HG02623 (cell line): ENCODE measurements at regions not wholly inside any gene's neighbourhood (a gene's known extent, or its start where the extent isn't known, plus 50 kb on each side); places are given as distances from the start of the nearest gene placed in this dataset.

Source experiments
- ATAC-seq: cut with Tn5 transposase; IDR thresholded peaks from one replicate; pipeline ENCODE4 v1.9.1; 2021; ENCODE audit warnings: moderate library complexity; ENCODE audit not compliant: unreplicated experiment

GRCh38 chr14:82113007-82113406, 579.4 kb upstream of the SEL1L start:
- no peak for ATAC-seq

- ATAC-seq: no peak
Observed at GRCh38 chr14:82113710-82114109, 580.1 kb upstream of the SEL1L start.

GRCh38 chr14:82116721-82117120, 583.1 kb upstream of the SEL1L start:
- ATAC-seq: no peak

DNA sequence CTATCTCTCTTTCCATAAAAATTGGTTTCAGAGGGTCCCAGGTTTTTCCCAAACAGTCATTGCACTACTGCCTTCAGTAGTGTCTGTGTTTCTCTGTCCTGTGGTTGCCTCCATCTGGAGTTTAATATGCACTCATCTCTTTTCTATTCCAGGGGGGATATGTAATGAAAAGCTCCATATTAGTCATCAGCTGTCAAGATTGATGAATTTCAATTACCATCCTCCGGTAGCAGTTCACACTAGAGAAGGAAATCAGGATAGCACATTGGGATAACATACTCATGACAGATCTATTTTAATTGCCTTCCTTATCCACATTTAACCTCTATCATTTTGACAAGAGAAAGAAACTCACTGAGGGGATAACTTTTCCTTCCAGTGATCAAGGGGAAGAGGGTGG, 589.0 kb upstream of the SEL1L start:
- no peak for ATAC-seq

GRCh38 chr14:82124511-82124910, 590.9 kb upstream of the SEL1L start:
- no peak for ATAC-seq

DNA sequence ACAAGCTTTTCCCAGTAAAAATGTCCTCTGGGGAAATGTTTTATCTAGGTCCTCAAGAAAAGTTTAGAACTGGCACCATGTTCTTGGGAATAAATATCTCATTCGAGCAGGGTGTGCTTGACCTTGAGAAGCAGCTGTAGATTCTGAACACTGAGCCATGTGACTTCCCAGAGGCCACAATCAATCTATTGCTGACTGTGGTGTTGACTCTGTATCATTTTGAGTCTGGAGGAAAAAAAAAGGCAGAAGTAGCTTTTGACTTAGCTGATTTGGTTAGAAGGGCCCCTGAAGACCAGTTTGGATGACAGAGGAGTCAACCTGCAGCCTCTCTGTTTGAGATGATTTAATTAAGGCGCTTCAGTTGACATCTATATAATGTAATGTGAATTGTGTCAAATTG, 592.4 kb upstream of the SEL1L start:
- no peak for ATAC-seq

GRCh38 chr14:82134411-82134810, 600.8 kb upstream of the SEL1L start:
- no peak for ATAC-seq

GRCh38 chr14:82138431-82138830, 604.8 kb upstream of the SEL1L start:
- no peak for ATAC-seq

GRCh38 chr14:82146846-82147245, 613.2 kb upstream of the SEL1L start:
- no peak for ATAC-seq

- no peak for ATAC-seq
Observed at GRCh38 chr14:82153689-82154088, 620.0 kb upstream of the SEL1L start.

DNA sequence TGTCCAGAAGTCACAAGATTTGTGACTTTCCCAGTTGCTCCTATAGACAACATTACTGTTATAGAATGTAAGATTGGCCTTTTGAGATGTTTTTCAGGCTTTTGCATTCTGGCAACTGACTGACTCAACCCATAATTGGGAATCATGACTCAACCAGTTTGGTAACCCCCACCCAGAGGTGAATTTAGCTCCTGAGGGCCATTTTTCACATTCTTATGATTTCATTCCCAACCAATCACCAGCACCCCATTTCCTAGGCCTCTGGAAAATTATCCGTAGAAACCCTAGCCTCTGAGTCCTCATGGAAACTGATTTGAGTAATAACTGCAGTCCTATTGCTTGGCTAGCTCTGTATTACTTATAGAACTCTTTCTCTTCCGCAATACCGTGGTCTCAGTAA, 626.0 kb upstream of the SEL1L start:
- ATAC-seq: no peak

GRCh38 chr14:82180139-82180538, 646.5 kb upstream of the SEL1L start:
- no peak for ATAC-seq

DNA sequence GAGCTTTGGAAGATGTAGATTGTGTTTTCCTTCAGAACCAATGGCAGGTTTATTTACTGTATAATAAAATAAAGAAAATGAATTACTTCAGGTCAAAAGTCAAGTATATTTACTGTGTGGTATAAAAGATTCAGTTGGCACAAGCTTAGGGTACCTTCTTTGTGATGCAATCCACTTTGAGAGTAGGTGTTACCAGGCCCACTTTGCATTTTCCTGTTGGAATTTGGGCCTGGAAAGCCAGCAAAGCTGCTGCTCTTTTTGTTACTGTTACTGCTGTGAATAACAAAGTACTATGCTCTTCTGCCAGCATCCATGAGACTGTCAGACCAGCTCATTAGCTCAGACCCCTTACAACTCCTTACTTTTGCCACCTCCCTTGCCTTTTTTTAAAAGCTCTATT, 649.0 kb upstream of the SEL1L start:
- ATAC-seq: no peak

DNA sequence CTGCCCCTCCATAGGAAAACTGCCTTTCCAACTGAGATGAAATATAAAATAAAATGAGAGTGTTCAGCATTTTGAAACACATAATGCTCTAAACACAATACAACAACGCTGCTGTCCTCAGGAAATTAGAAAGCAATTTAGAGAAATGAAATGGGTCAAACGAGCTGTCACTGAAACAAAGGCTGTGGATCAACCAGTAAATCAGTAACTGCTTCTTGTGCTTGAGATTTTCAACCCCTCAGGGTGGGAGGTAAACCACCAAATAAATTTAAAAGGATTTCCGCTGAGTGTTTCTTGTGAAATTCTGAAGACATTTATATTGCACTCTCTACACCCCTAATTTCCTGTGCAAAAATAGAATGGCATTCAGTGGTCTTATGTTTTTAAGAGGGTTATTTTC, 657.1 kb upstream of the SEL1L start:
- ATAC-seq: no peak

- no peak for ATAC-seq
Observed at GRCh38 chr14:82192387-82192786, 658.7 kb upstream of the SEL1L start.

- ATAC-seq: no peak
Observed at GRCh38 chr14:82223276-82223675, 689.6 kb upstream of the SEL1L start.

DNA sequence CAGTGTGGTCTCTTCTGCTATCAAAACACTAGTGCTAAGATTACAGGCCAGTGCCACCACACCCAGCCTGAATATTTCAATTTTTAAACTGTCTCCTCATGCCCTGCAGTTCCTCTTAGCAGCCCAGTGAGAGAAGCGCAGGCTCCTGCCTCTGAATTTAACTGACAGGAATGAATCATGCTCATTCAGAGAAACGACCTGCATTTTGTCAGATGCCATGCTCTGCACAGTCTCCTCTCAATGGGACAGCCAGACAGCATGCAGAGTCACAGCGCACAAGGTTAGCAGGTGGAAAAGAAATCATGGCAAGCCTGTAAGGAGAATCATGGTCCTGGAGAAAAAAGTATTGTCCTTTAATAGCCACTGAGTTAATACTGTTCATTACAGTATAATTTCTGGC, 691.0 kb upstream of the SEL1L start:
- no peak for ATAC-seq

- no peak for ATAC-seq
Observed at GRCh38 chr14:82230748-82231147, 697.1 kb upstream of the SEL1L start.

DNA sequence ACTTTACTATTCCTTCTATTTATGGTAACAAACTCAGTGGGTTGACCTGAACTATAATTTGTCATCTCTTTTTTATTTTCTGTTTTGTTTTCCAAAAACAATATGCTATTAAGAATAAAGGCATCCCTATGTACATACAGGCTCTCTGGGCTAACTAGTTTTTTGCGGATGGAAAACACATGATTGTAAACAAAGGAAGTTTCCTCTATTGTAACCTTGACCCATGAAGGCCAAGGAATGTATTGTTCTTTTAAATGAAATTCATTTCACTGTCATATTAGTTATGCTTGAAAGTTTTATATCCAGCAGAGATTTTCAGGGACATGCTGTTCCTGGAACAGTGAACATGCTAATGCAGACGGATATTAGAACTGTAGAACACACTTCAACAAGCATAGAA, 705.0 kb upstream of the SEL1L start:
- ATAC-seq: no peak

- ATAC-seq: no peak
Observed at GRCh38 chr14:82239223-82239622, 705.6 kb upstream of the SEL1L start.

DNA sequence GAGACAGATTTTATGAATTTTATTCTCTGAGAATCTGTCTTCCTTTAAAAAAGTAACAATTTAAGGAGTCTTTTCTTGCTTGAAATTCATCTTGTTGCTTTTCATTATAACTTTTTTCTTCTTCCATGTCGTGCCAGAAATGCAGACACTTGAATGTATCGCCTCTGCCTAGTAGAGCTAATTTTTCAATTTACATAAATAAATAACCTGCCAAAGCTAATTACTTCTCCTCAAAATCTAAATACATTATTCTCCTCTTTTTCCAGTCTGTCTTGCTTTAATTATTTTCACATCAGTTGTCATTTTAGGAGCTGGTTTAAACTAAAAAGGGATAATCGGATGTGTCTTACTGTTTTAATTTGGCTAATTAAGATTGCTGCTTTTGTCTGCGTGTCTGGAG, 711.1 kb upstream of the SEL1L start:
- no peak for ATAC-seq

DNA sequence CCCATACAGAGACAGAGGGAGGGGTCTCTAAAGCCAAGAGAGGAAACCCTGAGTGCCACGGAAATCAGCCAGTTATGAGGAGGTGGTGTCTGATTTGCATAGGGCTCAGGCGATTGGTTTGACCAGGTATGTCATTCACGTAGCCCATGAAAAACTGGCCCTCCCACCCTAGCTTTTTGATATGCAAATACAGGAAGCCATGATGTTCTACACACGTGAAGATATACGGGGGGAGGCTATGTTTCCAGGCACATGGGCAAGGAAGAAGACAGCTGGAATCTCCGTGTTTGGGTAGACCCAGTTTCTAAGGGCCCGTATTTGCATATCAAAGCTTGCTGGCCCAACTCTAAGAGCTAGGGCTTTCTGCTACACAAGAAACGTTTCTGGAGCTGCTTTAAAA, 717.8 kb upstream of the SEL1L start:
- no peak for ATAC-seq

GRCh38 chr14:82270286-82270685, 736.6 kb upstream of the SEL1L start:
- ATAC-seq: no peak

- no peak for ATAC-seq
Observed at GRCh38 chr14:82298811-82299210, 765.2 kb upstream of the SEL1L start.
